ENCODE measurements at regions not wholly inside any gene's neighbourhood (a gene's known extent, or its start where the extent isn't known, plus 50 kb on each side); places are given as distances from the start of the nearest gene placed in this dataset.
A peak's percentile ranks its signal among the peaks of the same experiment; 100 is the strongest.

DNA sequence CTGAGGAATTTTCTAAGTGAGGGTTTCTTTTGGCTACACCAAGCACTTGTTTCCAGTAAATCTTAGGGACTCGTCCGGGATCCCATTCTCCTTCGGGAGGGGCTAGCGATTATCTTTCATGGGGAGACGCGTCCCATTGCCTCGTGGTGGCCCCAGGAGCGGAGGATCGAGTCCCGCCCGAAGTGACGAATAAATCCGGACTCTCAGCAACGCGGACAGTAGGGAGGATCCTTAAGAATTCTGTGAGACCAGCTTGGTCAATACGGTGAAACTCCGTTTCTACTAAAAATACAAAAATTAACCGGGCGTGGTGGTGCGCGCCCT, 69.1 kb upstream of the PRSS16 start (continued):
- TF ChIP-seq, protein P1, sequence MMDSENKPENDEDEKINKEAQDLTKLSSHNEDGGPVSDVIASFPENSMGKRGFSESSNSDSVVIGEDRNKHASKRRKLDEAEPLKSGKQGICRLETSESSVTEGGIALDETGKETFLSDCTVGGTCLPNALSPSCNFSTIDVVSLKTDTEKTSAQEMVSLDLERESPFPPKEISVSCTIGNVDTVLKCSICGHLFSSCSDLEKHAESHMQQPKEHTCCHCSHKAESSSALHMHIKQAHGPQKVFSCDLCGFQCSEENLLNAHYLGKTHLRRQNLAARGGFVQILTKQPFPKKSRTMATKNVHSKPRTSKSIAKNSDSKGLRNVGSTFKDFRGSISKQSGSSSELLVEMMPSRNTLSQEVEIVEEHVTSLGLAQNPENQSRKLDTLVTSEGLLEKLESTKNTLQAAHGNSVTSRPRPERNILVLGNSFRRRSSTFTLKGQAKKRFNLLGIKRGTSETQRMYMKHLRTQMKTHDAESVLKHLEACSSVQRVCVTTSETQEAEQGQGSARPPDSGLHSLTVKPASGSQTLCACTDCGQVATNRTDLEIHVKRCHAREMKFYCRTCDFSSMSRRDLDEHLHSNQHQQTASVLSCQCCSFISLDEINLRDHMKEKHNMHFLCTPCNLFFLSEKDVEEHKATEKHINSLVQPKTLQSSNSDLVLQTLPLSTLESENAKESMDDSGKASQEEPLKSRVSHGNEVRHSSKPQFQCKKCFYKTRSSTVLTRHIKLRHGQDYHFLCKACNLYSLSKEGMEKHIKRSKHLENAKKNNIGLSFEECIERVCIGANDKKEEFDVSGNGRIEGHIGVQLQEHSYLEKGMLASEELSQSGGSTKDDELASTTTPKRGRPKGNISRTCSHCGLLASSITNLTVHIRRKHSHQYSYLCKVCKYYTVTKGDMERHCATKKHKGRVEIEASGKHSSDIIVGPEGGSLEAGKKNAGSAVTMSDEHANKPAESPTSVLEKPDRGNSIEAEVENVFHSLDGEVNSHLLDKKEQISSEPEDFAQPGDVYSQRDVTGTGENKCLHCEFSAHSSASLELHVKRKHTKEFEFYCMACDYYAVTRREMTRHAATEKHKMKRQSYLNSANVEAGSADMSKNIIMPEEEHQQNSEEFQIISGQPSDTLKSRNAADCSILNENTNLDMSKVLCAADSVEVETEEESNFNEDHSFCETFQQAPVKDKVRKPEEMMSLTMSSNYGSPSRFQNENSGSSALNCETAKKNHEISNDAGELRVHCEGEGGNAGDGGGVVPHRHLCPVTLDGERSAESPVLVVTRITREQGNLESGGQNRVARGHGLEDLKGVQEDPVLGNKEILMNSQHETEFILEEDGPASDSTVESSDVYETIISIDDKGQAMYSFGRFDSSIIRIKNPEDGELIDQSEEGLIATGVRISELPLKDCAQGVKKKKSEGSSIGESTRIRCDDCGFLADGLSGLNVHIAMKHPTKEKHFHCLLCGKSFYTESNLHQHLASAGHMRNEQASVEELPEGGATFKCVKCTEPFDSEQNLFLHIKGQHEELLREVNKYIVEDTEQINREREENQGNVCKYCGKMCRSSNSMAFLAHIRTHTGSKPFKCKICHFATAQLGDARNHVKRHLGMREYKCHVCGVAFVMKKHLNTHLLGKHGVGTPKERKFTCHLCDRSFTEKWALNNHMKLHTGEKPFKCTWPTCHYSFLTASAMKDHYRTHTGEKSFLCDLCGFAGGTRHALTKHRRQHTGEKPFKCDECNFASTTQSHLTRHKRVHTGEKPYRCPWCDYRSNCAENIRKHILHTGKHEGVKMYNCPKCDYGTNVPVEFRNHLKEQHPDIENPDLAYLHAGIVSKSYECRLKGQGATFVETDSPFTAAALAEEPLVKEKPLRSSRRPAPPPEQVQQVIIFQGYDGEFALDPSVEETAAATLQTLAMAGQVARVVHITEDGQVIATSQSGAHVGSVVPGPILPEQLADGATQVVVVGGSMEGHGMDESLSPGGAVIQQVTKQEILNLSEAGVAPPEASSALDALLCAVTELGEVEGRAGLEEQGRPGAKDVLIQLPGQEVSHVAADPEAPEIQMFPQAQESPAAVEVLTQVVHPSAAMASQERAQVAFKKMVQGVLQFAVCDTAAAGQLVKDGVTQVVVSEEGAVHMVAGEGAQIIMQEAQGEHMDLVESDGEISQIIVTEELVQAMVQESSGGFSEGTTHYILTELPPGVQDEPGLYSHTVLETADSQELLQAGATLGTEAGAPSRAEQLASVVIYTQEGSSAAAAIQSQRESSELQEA (CRISPR knock-in tag; IDR thresholded peaks at IDR 0.05; ENCODE audit: not compliant biosample characterization) = no peak
- TF ChIP-seq STAG1 (CRISPR knock-in tag; IDR thresholded peaks at IDR 0.05) = no peak
- TF ChIP-seq ZFP82 (CRISPR knock-in tag; IDR thresholded peaks at IDR 0.05; ENCODE audit: borderline replicate concordance) = no peak
- TF ChIP-seq MED1 (CRISPR knock-in tag; IDR thresholded peaks at IDR 0.05) = no peak
- TF ChIP-seq CHCHD3 (CRISPR knock-in tag; IDR thresholded peaks at IDR 0.05) = no peak
- TF ChIP-seq ZNF660 (CRISPR knock-in tag; IDR thresholded peaks at IDR 0.05; ENCODE audit: borderline replicate concordance, low read depth) = no peak
- 0 out of 2 replicates have a peak, but pooled peaks have one; percentile 35 for TF ChIP-seq ZBTB3 (CRISPR knock-in tag; IDR thresholded peaks at IDR 0.05; ENCODE audit: borderline replicate concordance, low read depth)
- no peak for TF ChIP-seq ETS1 (CRISPR knock-in tag; IDR thresholded peaks at IDR 0.05)
- TF ChIP-seq NFYB (CRISPR knock-in tag; IDR thresholded peaks at IDR 0.05) = no peak
- TF ChIP-seq BCL6 (CRISPR knock-in tag; IDR thresholded peaks at IDR 0.05) = no peak
- TF ChIP-seq ZSCAN31 (CRISPR knock-in tag; IDR thresholded peaks at IDR 0.05; ENCODE audit: low read depth) = 0 out of 2 replicates have a peak, but pooled peaks have one; percentile 11
- TF ChIP-seq TAF1 (CRISPR knock-in tag; IDR thresholded peaks at IDR 0.05) = no peak
- TF ChIP-seq, protein P2, sequence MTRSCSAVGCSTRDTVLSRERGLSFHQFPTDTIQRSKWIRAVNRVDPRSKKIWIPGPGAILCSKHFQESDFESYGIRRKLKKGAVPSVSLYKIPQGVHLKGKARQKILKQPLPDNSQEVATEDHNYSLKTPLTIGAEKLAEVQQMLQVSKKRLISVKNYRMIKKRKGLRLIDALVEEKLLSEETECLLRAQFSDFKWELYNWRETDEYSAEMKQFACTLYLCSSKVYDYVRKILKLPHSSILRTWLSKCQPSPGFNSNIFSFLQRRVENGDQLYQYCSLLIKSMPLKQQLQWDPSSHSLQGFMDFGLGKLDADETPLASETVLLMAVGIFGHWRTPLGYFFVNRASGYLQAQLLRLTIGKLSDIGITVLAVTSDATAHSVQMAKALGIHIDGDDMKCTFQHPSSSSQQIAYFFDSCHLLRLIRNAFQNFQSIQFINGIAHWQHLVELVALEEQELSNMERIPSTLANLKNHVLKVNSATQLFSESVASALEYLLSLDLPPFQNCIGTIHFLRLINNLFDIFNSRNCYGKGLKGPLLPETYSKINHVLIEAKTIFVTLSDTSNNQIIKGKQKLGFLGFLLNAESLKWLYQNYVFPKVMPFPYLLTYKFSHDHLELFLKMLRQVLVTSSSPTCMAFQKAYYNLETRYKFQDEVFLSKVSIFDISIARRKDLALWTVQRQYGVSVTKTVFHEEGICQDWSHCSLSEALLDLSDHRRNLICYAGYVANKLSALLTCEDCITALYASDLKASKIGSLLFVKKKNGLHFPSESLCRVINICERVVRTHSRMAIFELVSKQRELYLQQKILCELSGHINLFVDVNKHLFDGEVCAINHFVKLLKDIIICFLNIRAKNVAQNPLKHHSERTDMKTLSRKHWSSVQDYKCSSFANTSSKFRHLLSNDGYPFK (CRISPR knock-in tag; IDR thresholded peaks at IDR 0.05; ENCODE audit: borderline replicate concordance) = no peak
- TF ChIP-seq MZF1 (CRISPR knock-in tag; IDR thresholded peaks at IDR 0.05; ENCODE audit: borderline replicate concordance) = no peak
- TF ChIP-seq MED13 (CRISPR knock-in tag; IDR thresholded peaks at IDR 0.05) = no peak
- TF ChIP-seq RBM39 (IDR thresholded peaks at IDR 0.05; ENCODE audit: low read depth, low read length, poor library complexity, severe bottlenecking) = no peak
- no peak for TF ChIP-seq ZFAT (CRISPR knock-in tag; conservative IDR thresholded peaks at IDR 0.05)
- TF ChIP-seq ZKSCAN5 (CRISPR knock-in tag; IDR thresholded peaks at IDR 0.05) = no peak
- TF ChIP-seq ARNT2 (CRISPR knock-in tag; IDR thresholded peaks at IDR 0.05; ENCODE audit: low read depth) = no peak
- 0 out of 2 replicates have a peak, but pooled peaks have one; percentile 10 for TF ChIP-seq ZNF160 (CRISPR knock-in tag; IDR thresholded peaks at IDR 0.05)

All from HepG2 (cell line).